ENCODE measurements at regions not wholly inside any gene's neighbourhood (a gene's known extent, or its start where the extent isn't known, plus 50 kb on each side); places are given as distances from the start of the nearest gene placed in this dataset.

DNA sequence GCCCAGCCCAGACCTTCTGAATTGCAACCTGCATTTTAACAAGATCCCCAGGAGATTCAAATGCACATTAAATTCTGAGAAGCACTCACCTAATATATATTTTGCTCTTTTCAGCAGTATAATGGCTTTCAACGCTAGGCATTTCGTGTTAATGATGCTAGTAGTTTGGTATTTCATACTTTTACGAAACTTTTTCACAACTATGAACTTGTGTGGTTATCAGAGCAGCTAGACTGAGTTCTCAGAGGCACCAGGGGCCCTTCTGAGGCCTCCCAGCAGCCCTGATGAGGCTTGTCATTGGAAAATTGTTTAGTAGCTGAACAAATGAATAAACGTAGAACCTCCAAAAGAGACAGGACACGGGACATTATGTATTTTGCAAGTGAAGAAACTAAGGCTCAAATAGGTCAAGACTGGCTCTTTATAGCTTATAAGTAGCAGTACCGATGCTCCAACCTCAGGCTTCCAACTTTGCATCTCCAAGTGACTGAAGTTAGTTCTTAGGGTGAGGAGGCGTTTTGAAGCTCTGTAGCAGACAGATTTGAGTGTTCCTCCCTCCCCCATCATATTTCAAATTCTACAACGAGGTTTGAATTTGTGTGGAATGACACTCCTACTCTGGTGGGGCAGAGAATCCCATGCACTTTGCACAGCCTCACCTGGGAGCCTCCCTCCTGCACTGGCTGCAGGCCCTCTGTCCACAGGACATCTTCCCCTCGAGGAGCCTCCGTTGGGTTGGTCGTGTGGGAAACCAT, 121.1 kb upstream of the SLC25A48 start:
- Histone ChIP-seq H3K4me3 (no peak overlapping the region), H3K9me3 (no peaks in the 10 kb centered on the region), H3K27me3 (no peaks in the 10 kb centered on the region), H3K27ac (no peak overlapping the region), H3K4me1 (no peaks in the 10 kb centered on the region), H3K9ac (ENCODE audit: low read depth in 2 of 2, low read length in 2 of 2) (no peak overlapping the region), H3K36me3 (no peaks in the 10 kb centered on the region)
- TF ChIP-seq, protein P1, sequence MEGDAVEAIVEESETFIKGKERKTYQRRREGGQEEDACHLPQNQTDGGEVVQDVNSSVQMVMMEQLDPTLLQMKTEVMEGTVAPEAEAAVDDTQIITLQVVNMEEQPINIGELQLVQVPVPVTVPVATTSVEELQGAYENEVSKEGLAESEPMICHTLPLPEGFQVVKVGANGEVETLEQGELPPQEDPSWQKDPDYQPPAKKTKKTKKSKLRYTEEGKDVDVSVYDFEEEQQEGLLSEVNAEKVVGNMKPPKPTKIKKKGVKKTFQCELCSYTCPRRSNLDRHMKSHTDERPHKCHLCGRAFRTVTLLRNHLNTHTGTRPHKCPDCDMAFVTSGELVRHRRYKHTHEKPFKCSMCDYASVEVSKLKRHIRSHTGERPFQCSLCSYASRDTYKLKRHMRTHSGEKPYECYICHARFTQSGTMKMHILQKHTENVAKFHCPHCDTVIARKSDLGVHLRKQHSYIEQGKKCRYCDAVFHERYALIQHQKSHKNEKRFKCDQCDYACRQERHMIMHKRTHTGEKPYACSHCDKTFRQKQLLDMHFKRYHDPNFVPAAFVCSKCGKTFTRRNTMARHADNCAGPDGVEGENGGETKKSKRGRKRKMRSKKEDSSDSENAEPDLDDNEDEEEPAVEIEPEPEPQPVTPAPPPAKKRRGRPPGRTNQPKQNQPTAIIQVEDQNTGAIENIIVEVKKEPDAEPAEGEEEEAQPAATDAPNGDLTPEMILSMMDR (IDR thresholded peaks at IDR 0.05): no peak
- DNase-seq: no peak
- intact Hi-C loops (cut with DNase I): no loop called here

DNA sequence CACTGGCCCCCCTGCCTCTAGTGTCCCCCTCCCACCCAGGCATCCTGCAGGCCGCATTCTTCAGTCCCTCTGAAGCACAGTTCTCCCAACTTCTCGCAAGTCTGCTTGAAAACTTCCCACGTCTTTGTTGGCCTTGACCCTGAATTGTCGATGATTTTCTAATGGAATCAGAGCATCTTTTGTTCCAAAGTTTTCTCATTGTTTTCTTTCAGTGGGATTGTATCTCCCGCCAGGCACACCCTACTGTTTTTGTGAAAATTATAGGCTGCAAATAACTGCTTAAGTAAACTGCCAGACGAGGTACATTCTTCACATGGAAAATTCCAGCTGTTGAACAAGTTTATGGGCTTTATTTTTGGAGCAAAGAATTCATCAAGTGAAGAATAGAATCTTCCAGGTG, 122.6 kb upstream of the SLC25A48 start:
- H3K27me3 ChIP-seq: no peaks in the 10 kb centered on the region
- no peak overlapping the region for H3K27ac ChIP-seq
- no peaks in the 10 kb centered on the region for H3K36me3 ChIP-seq
- intact Hi-C loops (cut with DNase I): no loop called here
- H3K4me3 ChIP-seq: no peak overlapping the region
- no peaks in the 10 kb centered on the region for H3K4me1 ChIP-seq
- TF ChIP-seq, protein P1 (IDR thresholded peaks at IDR 0.05): no peak
- no peak overlapping the region for H3K9ac ChIP-seq (ENCODE audit: low read depth in 2 of 2, low read length in 2 of 2)
- no peaks in the 10 kb centered on the region for H3K9me3 ChIP-seq
- no peak for DNase-seq

DNA sequence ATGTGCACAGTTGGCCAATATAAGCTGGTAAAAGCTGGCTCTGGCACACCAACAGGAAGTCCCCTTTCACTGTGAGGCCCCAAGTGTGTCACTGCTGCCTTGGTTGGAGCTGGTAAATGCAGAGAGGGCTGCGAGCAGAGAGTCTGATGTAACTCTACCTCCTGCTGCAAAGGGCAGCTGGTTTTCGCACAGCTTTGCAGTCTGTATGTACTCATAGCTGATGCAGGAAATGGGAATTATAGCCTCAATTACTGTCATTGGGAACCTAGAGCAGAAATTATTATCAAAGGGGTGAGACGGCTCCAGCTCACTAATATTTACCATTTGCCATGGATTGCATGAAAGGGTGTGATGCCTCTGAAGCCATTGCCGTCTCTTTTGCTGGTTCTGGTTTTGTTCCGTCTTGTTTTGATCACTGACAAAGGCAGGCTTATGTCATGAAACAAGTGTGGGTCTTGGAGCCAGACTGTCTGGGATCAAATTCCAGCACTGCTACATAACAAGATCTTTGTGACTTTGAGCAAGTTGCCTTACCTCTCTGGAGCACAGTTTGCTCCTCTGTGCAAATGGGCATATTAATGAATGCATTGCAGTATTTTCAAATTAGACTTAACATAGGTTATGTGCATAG, 124.3 kb upstream of the SLC25A48 start:
- no peaks in the 10 kb centered on the region for H3K27me3 ChIP-seq
- DNase-seq: no peak
- H3K36me3 ChIP-seq: no peaks in the 10 kb centered on the region
- no peak overlapping the region for H3K27ac ChIP-seq
- no peaks in the 10 kb centered on the region for H3K9me3 ChIP-seq
- H3K4me1 ChIP-seq: peaks cover 3% of the 10 kb centered on the region
- intact Hi-C loops (cut with DNase I): no loop called here
- no peak overlapping the region for H3K9ac ChIP-seq (ENCODE audit: low read depth in 2 of 2, low read length in 2 of 2)
- TF ChIP-seq, protein P1 (IDR thresholded peaks at IDR 0.05): no peak
- H3K4me3 ChIP-seq: no peak overlapping the region

DNA sequence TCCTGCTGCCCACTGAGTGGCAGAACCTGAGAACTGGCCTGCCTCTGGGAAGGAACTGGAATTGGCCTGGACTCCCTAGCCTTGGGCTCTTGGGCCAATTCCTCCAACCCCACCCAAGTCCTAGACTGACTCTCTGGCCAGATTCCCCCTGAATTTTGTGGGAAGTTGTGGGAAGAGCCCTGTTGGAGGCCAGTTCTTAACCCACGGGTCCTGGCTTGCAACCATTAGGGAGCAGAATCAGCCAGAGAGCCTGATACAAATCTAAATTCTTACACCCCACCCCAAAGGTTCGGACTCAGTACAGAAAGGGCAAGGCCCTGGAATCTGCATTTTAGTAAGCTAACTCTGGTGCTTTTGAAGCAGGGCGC, 125.3 kb upstream of the SLC25A48 start:
- TF ChIP-seq, protein P1 (IDR thresholded peaks at IDR 0.05): no peak
- no peak overlapping the region for H3K9ac ChIP-seq (ENCODE audit: low read depth in 2 of 2, low read length in 2 of 2)
- no peaks in the 10 kb centered on the region for H3K9me3 ChIP-seq
- peaks cover 3% of the 10 kb centered on the region for H3K4me1 ChIP-seq
- intact Hi-C loops (cut with DNase I): no loop called here
- no peak overlapping the region for H3K4me3 ChIP-seq
- no peaks in the 10 kb centered on the region for H3K36me3 ChIP-seq
- no peak for DNase-seq
- H3K27me3 ChIP-seq: no peaks in the 10 kb centered on the region
- H3K27ac ChIP-seq: no peak overlapping the region

DNA sequence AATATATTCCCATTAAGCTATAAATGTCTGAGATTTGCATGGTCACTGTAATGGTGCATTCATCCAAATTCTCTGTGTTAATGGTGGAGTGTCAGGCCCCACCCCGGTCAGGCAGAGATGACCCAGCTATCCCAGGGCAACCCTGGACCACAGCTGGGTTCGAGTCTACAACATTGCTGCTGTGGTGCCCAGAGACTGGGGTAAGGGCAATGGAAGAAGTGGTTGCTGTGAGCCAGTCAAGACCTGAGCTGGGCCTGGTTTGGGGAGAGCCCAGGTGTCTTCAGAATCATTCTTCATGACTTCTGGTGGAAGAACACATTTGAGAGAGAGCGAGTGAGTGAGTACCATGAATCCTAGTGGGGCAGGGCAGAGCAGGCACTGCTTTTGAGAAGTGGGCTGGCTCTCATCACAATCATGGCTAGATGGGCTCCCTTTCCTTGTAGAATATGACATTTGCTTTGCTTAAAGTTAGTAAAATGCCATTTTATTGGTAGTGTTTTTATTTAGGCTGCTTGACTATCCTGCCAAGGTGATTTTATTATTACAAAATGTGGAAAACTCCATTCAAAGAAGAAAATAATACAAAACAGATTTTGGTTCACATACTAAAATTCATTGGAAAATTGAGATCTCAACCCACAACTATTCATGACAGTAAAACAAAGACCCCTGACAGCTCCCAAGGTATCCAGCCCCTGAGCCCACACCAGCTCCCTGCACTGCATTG, 125.8 kb upstream of the SLC25A48 start:
- Histone ChIP-seq H3K27me3 (no peaks in the 10 kb centered on the region), H3K36me3 (no peaks in the 10 kb centered on the region), H3K4me3 (no peak overlapping the region), H3K4me1 (peaks cover 3% of the 10 kb centered on the region), H3K27ac (no peak overlapping the region), H3K9ac (ENCODE audit: low read depth in 2 of 2, low read length in 2 of 2) (no peak overlapping the region), H3K9me3 (no peaks in the 10 kb centered on the region)
- DNase-seq: no peak
- TF ChIP-seq, protein P1 (IDR thresholded peaks at IDR 0.05): no peak
- intact Hi-C loops (cut with DNase I): no loop called here

All from colonic mucosa (tissue), 4 donors.